ENCODE measurements at regions not wholly inside any gene's neighbourhood (a gene's known extent, or its start where the extent isn't known, plus 50 kb on each side); places are given as distances from the start of the nearest gene placed in this dataset.
"Not testable (repeated sequence)": the region's sequence is repeated elsewhere in the genome, so short reads cannot be mapped to it uniquely, and the experiment has no call there.

DNA sequence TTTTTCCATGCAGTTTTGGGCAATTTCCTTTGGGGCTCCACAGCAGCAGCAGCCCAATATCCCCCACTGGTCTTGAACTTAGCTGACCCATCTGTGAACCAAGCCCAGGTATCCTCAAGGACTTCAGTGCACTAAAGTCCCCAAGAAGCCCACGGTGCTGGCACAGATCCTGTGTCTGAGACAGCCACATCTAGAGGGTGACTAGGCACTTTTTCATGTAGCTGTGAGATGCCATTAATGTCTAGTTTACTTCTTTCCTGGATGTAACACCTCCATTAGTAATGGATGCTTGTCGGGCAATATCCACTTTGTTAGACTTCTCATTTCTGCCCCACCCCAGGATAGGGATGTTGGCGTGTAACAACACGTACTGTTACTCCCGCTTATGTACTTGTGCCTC is 117.9 kb downstream of the GPCPD1 start:
- DNase-seq: no peak

GRCh38 chr20:5491455-5491854 is 119.4 kb downstream of the GPCPD1 start:
- no peak for DNase-seq

DNA sequence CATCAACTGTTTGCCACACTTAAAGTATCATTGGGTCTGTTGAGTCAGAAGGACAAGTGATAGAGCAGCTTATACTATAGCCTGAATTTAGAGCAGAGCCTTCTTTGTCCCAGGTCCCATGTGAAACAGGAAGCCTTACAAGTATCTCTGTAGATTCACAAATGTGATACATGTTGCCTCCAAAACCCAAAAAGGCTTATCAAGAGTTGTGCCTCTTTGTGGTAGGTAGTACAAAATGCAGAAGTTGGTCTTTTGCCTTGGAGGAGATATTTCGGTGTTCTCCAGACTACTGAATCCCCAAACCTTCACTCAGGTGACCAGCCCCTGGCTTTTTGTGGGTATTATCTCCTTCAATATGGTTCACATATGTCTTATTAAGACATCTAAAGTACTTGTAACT is 121.2 kb downstream of the GPCPD1 start:
- DNase-seq: no peak

DNA sequence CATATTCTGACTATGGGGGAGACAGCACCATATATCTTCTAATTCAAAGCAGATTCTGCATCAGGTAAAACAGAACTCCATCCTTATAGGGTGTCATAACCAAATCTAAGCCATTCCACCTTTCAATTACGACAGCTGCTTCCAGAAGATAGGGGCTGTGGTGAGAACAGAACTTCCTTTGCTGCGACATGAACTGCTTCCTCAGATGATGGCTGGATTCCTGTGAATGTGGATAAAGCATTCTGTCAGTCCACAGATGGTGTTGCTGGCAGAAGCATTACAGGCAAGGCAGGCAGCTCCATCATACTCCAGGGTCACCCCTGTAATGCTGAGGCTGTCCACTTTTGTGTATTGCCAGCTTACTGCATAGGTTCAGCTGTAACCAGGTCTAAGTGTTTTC is 122.0 kb downstream of the GPCPD1 start:
- no peak for DNase-seq

- no peak for DNase-seq
Measured at GRCh38 chr20:5486377-5487054, 124.3 kb downstream of the GPCPD1 start.

- no peak for DNase-seq
Measured at GRCh38 chr20:5484926-5485325, 125.9 kb downstream of the GPCPD1 start.

- DNase-seq: no peak
Measured at GRCh38 chr20:5484346-5484745, 126.5 kb downstream of the GPCPD1 start.

DNA sequence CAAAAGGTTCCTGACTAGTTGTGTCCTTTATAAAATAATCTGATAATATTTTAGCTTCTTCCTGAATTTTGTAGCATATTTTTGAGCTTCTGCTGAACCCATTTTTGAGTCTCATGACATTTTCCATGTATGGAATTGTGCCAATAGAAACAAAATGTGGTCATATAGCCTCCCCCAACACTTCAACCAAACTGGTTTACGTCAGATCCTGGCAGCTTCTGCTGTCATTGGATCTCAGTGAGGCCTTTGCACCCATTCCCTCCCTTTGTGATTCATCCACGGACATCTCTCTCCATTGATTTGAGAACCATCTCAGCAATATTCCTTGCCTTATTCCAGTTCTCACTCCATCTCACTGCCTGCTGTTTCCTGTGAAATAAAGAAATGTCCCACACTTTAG is 128.0 kb downstream of the GPCPD1 start:
- DNase-seq: no peak

- DNase-seq: no peak
Measured at GRCh38 chr20:5481872-5482271, 128.9 kb downstream of the GPCPD1 start.

DNA sequence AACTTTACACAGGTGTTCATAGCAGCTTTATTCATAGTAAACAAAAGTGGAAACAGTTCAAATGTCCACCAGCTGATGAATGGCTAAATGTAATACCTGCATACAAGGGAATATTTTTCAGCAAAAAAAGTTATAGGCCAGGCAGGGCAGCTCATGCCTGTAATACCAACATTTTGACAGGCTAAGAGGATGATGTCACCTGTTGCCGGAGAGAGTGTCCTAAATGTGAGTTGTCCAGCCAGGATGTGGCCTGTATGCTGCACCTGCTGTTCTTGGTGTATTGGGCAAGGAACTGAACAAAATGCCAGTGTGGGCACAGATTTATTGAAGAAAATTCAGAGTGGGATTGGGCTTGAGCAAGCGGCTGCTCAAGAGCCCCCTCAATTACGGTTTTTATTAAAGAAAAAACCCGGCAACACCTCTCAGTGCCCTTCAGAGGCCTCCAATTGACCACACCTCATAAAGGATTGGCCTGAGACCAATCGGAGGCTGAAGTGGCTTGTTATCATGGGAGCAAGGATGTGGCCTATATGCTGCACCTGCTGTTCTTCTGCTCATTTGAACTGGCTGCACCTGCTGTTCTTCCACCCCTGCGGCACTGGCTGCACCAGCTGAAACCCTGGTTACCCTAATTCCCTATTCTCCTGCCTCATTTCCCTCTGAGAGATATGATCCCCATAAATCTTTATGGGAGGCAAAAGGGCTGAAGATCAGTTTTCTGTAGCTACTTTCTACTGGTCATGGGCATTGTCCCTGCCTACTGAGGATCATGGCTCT is 129.8 kb downstream of the GPCPD1 start:
- peak; percentile 29 to 75 for DNase-seq

DNA sequence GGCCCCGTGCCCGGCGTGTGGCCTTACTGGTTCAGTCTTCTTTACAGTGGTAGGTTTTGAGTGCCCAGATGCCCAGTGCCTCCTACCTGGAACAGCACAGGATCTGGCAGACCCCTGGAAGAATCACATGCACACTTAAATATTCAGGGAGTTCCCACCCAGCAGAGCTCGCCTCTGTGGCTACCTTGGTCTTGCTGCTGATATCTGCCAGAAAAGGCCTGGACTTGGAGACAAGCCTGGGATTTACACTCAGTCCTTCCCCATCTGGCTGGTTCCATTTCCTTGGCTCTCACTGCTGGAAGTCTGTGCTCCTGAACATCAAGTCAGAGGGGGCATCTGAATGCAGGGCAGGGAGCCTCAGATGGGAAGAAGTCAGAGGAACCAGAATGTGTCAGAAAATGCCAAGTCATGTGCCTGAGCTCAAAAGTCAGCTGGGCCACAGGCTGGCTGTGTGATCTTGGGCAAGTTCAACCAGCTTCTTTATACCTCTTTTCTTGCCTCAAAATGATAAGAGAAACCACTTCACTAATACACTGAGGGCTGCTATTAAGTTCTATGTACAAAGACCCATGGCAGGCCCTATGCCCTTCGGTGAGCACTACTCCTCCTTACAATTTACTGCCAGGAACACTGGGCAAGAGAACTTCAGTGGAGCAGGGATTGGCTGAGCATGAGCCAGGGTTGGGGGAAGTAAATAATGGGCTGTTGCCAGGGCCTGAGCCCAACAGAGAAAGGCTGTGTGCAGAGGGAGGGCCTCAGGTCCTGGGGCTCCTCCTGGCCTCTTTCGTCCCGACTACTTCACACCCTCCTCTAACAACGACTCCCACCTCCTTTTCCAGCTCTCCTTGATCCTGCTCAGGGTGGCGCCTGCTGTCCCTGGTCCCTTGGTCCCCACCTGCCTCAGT is 135.9 kb downstream of the GPCPD1 start:
- DNase-seq: no peak

DNA sequence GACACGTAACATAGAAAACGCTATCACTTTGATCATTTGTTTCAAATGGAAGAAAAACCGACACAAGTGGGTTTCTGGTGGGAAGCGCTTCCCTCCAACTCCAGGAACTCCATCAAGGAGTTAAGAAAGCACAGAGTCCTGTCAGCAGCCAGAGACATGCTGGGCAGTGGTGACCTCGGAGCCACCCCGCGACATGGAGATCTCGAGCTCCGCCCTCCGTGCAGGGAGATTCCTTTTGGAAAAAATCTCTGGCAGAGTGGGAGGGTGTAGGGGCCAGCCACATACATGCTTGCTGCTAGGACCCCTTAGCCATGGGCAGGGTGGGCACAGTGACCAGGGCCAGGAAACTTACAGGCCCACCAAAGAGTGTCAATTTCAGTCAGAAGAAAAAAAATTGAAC is 138.9 kb downstream of the GPCPD1 start:
- DNase-seq: not testable (repeated sequence)

DNA sequence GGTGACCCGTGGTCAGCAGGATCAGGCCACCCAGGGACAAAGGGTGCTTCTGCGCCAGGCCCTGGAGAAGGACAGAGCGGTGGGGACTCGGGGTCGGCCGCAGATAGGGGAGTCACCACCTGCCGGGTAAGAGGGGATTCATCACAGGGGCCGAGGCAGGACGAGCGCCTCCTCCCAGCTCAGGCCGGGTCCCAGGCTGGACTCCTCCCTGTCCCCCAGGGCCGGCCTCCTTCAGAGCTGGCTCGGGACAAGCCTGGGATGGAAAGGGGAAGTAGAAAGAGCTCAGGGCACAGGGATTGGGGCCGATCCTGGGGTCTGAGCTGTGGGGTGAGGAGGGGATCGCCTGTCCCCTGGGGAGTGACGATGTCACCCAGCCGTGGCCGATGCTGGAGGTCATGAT is 139.4 kb downstream of the GPCPD1 start:
- no peak for DNase-seq

DNA sequence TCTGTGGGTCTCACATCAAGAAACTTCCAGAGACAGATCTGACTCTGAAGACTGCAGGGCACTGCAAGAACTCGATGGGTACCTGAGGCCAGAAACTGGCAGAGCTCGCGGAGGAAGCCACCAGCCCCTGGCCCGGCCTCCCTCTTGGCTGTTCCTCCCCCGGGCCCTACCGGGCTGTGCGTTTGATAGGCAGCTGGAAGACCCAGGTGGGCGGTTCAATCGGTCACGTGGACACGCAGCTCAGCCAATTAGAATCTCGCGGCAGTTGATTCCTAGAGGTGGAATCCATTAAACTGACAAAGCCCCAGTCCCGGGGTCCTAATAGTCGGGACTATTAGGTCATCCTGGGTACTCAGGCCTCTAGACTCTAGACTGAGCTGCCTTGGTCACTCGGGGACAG is 139.9 kb downstream of the GPCPD1 start:
- no peak for DNase-seq

DNA sequence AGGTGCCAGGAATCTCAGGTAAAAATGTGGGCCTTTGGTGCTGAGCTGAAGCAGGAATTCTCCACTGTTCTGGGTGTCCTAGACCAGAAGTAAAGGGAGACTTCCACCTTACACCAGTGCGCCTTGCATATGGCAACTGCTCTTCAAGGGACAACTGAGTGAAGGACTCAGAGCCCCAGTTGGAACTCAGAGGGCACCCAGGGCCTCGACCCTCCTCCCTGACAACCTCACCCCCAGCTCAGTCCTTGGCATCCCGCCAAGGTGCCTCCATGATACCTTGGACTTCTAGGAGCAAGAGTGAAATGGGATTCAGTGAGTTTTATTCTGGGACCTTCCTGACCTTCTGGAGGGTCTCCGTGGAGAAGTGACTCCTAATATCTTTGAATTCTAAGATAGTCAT is 140.3 kb downstream of the GPCPD1 start:
- no peak for DNase-seq

- DNase-seq: no peak
Measured at GRCh38 chr20:5469111-5469510, 141.7 kb downstream of the GPCPD1 start.

GRCh38 chr20:5467086-5467485 is 143.7 kb downstream of the GPCPD1 start:
- no peak for DNase-seq

DNA sequence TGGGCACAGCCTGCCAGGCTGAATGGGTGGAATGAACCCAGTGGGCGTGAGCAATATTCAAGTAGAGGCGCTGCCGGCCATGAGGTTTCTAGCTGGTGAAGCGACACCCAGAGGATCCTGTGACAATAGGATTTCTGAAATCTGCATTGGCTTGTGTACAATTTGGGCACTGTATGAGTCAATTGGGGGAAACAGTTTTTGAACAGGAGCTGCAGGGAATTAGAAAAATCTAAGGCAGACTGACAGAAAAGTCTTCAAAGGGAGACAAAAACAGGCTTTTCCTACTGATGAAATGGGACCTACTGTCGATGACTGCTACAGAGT is 145.2 kb downstream of the GPCPD1 start:
- no peak for DNase-seq

GRCh38 chr20:5464901-5465603 is 145.8 kb downstream of the GPCPD1 start:
- DNase-seq: no peak

DNA sequence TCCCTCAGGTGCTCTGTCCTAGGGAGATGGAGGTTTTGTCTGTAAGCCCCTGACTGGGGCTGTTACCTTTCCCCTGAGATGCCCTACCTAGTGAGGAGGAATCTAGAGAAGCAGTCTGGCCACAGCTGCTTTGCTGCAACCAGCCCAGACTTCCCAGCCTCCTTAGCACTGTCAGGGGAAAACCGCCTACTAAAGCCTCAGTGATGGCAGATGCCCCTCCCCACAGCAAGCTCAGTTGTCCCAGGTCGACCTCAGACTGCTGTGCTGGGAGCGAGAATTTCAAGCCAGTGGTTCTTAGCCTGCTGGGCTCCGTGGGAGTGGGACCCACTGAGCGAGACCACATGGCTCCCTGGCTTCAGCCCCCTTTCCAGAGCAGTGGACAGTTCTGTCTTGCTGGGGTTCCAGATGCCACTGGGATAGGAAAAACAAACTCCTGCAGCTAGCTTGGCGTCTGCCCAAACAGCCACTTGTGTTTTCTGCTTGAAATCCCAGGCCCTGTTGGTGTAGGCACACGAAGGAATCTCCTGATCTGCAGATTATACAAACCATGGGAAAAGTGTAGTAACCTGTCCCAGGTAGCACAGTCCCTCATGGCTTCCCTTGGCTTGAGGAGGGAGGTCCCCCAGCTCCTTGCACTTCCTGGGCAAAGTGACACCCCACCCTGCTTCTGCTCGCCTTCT is 146.4 kb upstream of the PROKR2 start:
- no peak for DNase-seq

DNA sequence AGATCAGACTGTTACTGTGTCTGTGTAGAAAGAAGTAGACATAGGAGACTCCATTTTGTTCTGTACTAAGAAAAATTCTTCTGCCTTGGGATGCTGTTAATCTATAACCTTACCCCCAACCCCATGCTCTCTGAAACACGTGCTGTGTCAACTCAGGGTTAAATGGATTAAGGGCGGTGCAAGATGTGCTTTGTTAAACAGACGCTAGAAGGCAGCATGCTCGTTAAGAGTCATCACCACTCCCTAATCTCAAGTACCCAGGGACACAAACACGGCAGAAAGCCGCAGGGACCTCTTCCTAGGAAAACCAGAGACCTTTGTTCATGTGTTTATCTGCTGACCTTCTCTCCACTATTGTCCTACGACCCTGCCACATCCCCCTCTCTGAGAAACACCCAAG is 137.0 kb upstream of the PROKR2 start:
- not testable (repeated sequence) for DNase-seq

GRCh38 chr20:5453316-5453715 is 136.6 kb upstream of the PROKR2 start:
- not testable (repeated sequence) for DNase-seq
